Fibroblast of skin of right biceps (primary cell): ENCODE measurements at regions not wholly inside any gene's neighbourhood (a gene's known extent, or its start where the extent isn't known, plus 50 kb on each side); places are given as distances from the start of the nearest gene placed in this dataset.
"Not testable (repeated sequence)": the region's sequence is repeated elsewhere in the genome, so short reads cannot be mapped to it uniquely, and the experiment has no call there.

Experiments used
- DNase-seq: peaks from one replicate; pipeline ENCODE4 v3.0.0-alpha.2; 2013

DNA sequence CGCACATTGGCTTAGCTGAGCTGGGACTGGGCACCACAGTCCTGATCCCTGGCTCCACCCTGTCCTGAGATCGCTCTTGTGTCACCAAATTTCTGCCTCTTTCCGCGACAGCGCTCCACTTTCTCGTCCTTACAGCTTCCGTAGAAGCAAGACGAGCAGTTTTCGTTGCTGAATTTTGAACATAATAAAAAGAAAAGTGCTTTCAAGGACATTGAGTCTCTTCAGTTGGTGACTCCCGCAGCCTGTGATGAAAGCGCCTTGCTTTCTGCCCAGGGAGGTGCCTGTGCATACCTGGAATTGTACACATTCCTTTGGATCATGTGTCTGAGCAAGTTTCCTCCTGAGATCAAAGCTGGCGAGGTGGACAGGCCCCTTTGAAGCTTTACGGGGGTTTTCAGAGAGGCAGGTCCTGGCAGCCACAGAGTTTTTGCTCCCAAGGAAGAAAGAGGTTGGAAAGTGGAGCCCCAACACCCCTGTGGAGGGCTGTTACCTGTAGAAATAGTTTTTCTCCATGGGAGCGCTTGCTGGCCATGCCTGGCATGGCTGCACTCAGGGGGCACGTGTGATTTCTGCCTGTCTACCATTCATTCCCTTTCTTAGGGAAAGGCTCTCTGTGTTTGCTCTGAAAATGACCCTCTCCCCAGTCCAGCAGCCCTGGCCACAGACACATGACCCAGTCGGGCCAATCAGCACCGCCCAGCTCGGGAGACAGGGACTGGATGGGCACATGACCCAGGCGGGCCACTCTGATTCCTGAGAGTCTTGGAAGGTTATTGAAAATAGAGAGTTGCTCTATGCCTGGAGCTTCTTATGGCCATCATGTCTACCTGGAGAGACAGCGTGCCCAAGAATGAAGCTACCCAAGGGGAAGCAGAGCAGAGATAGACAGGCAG lies 115.6 kb upstream of the OTOS start:
- no peak for DNase-seq

DNA sequence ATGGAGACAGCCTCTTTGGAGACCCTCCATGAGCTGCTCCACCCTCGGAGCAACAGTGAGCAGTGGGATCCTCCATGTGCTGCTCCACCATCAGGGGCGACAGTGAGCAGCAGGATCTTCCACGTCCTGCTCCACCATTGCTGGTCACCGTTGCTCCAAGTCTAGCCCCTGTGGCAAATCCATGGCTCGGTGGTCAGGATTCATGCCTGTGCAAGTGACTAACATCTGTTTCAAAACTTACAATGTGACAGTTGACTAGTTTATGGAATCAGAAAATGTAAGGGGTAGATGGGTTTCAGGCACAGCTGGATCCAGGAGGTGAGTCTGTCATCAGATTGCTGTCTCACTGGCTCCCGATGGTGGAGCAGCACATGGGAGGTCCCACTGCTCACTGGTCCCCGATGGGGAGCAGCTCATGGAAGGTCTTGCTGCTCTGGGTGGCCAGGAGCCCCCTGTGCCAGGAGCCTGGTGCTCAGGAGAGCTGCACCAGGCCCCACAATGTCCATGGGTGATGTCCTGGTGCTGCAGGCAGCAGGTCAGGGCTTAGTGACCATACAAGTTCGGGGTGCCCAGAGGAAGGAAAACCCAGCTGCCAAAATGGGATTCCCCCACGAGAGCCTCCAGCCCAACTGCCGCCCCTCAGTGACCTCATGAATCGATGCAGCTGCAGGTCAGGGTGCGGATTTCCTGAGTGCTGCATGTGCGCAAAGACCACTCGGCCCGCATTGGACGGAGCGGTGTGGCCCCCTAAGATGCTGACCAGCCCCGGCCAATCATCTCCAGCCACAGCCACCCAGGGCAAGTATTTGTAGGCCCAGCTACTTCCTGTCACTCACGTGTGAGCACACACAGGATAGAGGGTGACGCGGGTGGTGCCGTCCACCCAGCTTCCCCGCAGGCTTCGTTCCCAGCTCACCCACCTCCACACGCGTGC lies 116.5 kb upstream of the OTOS start:
- no peak for DNase-seq

DNA sequence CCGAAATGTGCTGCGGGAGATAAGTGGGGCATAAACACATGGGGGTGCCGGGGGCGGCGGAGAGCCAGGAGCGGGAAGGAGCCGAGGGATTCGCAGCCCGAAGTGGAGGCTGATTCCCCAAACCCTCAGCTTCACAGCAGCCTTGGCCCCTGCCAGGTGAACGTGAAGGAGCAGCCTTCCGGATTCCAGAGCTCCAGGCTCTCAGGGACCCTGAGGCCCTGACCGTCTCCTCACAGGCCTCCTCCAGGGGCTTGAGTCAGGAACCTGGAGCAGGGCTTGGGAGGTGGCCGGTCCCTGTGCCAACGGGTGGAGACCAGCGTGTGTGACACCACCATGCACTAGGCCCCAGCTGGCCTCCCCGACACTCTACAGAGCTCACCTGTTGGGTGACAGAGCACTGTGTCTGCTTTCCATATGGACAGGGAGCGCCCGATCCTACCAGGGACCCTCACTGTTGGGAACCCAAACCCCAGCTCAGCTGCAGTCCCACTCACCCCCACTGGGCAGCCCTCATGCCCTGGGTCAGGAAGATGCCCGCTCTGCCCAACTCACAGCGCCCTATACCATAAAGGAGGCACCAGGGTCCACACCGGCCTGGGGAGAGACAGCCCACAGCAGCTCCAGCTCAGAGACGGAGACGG lies 117.6 kb upstream of the OTOS start:
- DNase-seq = no peak

DNA sequence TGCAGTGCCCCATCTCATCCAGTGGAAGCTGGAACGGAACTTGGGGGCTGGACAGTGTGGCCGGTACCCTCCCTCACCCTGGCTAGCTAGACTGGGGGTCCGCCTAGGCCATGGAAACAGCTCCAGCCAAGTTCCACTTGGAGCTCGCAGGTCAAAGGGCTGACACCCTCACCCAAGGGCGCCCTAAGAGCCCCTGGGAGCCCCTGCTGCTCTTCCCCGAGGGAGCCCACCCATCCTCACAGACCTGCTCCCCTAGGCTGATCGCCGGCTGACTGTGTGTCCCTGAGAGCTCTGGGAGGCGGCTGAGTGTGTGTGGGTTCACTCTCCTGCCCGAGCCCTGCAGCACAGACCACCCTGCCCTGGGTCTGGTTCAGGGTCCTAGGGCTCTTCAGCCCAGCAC lies 118.2 kb upstream of the OTOS start:
- no peak for DNase-seq

DNA sequence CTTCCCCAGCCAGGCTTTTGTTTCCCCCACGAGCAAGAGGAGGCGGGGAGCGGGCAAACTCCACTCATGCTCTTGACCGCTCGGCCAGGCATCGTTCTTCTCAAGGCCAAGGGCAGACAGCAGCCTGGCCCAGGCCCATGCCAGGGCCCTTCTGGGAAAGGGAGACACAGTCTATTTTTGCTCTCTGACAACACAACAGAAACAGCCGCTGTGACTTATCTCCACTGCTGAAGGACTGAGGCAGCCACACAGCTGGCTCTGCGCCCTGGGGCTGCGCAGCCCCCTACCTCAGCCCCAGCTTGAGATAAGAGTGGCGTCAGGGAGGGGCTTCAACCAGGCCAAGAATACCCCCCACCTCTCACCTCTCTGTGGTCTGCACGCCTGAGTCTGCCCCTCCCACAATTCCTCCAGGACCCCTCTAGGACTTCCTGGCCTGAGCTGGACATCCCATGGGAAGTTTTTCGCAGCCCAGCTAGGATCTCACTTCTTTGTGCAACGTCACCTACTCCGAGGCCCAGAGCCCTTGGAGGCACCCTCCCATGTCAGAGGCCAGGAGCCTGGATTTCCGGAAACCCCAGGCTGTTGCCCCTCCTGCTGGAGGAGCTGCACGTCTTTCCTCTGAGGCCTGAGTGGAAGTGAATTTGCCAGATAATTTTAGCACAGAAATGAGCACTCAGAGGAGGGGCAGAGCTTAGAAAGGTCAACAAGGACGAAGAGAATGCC lies 118.9 kb upstream of the OTOS start:
- DNase-seq = no peak

DNA sequence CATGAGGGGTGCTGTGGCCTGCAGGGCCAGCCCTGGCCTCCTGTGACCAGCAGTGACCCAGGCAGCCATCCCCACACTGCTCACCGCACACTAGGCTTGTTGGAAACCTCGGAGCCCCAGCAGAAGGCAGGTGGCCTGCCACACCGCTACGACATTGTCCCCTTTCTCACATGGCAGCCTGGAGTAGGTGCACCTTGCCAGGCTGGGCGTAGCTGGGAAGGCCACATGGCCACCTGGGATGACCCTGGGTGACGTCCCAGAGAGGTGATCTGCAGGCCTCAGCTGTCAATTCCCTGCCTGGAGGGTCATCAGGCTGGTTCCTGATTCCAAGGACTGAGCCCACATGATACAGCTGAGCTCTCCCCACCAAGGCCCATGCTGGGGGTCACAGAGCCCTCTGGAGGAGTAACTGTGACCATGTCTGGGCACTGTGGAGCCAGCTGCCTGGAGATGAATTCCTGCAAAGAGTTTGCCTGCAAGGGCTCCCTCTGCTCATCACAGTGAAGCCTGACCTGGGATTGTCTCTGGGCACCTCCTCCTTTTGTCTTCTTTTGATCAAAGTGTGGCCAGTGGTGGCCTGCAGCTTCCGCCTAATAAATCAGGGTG lies 119.6 kb upstream of the OTOS start:
- no peak for DNase-seq

DNA sequence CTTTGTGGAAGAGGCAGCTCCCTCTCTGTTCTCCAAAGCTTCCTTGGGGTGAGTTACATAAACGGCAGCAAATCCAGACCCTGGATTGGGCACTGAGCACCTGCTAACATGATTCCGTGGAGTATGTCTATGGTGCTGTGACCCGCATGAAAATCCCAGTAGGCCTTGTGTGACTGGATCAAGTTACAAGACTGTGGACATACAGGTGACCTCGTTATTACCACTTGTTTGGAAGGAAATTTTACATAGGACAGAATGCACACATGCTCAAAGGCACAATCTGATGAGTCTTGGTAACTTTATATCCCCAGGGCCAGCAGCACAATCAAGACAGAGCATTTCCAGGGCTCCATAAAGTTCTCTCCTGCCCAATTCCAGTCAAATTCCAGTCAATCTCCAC lies 120.2 kb upstream of the OTOS start:
- DNase-seq = no peak

DNA sequence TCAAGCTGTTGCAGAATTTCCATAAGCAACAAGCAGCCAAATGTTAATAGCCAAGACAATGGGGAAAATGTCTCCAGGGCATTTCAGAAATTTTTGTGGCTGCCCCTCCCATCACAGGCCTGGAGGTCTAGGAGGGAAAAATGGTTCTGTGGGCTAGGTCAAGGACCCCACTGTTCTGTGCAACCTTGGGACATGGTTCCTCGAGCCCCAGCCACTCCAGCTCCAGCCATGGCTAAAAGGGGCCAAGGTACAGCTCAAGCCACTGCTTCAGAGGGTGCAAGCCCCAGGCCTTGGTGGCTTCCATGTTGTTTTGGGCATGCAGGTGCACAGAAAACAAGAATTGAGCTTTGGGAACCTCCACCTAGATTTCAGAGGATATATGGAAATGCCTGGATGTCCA lies 122.1 kb upstream of the OTOS start:
- not testable (repeated sequence) for DNase-seq

DNA sequence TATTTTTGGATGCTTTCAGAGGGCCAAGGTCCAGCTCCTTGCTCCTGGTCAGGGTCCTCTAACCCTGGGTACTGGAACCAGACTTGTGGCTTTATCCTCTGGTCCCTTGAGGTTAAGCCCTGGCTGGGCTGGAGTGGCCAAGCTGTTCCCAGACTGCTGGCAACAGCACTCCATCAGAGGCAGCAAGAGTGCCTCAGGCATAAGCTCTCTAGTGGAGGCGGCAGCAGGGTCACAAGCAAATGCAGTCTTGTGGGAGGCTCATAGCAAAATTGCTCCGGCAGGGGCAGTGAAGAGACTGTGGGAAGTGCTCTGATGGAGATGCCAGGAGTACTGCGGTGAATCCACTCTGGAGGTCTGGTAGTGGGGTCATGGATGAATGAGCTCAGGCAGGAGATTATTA lies 128.9 kb upstream of the OTOS start:
- no peak for DNase-seq

DNA sequence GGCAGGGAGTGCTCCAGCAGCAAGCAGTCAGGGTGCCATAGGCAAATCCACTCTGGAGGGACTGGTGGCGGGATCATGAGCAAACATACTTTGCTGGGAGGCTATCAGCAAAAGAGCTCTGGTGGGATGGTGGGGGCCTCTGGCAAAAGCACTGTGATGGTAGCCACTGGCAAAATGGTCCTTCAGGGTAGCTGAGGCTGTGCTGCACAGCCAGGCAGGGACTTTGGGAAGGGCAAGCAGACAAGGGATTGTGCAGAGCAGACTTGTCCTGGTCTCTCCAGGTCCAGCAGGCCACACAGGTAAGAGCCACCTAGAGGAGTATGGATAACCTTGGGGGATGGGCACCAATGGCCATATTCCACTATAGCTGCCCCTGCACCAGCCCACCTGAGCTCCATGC lies 129.4 kb upstream of the OTOS start:
- DNase-seq = no peak

DNA sequence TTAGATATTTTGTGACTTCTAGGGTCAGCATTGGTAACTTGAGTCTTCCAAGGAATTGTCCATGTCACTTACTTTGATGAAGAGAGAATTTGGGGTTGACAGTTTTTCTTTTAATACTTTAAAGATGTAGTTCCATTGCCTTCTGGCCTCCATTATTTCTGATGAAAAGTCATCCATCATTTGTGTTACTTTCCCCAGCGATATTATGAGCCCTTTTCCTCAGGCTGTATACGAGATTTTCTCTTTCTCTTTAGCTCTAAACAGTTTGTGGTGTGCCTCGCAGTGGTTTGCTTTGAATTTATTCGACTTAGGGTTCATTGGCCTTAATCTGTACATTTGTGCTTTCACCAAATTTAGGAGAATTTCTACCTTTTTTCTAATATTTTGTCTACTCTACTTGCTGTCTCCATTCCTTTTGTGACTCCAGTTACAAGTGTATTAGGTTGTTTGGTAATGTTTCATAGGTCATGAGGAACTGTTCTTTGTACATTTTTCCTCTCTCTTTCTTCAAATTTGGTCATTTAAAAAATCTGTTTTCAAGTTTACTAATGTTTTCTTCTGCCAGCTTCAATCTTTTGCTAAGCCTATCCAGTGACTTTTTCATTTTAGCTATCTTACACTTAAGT lies 131.4 kb upstream of the OTOS start:
- DNase-seq = no peak

DNA sequence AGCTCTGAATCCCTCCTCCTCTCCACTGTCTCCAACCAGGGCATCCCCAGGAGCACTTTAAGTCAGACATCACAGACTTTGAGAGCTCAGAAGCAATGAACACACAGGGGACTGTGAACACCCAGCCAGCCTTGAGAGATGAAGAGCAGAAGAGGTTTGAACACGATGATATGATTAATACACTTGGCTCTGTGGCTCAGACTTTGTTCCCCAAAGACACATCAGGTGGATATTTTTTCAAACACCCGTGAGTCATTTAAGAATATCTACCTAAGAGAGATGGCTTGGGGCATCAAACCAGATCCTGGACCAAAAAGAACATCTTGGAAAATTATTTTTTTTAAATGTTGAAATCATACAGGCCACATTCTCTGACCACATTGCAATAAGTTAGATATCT lies 134.9 kb upstream of the OTOS start:
- DNase-seq = no peak

DNA sequence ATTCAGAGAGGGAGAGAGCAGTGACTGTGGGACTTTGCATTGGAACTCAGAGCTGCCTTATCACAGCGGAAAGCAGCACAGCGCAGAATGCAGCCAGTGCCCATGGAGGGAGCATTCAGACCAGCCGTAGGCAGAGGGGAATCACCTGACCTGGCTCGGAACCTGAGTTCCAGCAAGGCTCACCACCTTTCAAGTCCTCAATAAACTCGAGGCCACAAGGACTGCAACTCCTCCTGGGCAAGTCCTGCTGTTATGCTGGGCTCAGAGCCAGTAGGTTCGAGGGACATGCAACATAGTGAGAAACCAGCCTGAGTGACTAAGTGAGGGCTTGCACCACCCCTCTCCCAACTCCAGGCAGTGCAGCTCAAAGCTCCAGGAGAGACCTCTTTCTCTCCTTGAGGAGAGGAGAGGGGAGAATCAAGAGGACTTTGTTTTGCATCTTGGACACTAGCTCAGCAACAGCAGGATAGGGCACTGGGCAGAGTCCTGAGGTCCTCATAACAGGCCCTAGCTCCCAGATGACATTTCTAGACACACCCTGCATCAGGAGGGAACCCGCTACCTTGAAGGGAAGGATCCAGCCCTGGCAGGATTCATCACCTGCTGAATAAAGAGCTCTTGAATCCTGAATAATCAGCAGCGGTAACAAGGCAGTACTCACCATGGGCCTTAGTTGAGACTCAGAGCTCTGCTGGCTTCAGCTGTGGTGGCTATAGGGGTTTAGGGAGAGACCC lies 136.8 kb upstream of the OTOS start:
- DNase-seq = peak; percentile 28

DNA sequence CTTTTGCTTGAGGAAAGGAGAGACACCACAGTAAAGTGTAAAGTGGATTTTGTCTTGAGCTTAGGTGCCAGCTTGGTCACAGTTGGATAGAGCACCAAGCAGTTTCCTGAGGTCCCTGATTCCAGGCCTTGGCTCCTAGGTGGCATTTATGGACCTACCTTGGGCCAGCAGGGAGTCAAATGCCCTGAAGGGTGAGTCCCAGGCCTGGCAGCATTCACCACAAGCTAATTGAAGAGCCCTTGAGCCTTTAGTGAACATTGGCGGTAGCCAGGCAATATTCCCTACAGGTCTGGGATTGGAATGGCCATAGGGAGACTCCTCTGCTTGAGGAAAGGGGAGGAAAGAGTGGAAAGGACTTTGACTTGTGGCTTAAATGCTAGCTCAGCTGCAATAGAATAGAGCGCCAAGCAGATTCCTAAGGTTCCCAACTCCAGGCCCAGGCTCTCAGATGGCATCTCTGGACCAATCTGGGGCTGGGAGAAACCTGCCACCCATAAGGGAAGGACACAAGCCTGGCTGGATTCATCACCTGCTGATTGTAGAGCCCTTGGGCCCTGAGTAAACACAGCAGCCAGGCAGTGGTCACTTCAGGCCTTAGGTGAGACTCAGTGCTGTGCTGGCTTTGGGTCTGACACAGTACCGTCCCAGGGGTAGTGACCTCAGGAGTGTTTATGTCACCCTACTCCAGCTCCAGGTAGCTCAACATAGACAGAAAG lies 137.5 kb upstream of the OTOS start:
- DNase-seq = no peak

DNA sequence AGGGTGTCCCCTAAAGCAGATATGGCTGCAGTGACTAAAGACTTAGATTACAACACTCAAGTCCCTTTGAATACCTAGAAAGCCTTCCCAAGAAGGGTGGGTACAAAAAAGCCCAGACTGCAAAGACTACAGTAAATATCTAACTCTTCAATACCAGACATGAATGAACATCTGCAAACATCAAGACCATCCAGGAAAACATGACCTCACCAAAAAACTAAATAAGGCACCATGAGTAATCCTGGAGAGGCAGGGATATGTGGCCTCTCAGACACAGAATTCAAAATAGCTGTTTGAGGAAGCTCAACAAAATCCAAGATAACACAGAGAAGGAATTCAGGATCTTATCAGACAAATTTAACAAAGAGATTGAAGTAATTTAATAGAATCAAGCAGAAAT lies 138.2 kb upstream of the OTOS start:
- DNase-seq = no peak

DNA sequence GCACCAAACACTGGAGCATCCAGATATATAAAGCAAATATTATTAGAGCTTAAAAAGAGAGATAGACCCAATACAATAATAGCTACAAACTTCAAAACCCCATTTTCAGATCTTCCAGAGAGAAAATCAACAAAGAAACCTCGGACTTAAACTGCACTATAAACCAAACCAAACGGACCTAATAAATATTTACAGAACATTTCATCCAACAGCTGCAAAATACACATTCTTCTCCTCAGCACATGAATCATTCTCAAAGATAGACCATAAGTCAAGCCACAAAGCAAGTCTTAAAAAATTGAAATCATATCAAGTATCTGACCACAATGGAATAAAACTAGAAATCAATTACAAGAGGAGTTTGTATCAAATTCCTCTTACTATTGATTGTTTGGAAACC lies 140.2 kb upstream of the OTOS start:
- no peak for DNase-seq

DNA sequence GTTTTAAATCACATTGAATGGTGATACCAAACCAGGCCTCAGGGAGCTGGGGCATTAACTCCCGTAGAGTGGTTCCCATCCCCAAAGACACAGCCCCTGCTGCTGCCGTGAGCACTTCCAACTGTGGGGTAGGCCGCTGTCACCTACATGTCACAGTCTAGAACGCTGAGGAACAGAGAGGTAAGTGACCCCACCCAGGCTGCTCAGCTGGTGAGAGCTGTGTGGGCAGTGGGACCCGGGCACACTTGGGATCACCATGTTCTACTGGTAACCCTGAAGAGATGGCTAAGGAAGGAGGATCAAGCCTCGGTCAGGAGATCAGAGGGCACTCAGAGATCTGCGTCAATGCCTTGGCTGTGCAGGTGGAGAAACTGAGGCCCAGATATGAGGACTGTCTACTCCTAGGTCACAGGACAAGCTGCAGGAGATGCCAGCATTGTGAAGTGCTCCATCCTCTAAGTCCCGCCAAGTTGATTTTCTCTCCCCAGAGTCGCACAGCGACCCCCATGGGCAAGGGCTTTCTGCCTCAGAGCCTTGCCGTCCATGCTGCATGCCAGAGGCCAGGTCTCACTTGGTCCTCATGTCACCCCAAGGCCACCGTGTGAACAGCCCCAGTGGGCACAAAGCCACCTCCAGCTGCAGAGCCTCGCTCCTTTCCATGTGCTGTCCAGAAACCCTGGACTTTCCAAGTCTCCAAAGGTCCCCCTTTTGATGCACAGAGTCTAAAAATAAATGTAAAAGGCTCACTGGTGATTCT lies 144.2 kb upstream of the OTOS start:
- no peak for DNase-seq

DNA sequence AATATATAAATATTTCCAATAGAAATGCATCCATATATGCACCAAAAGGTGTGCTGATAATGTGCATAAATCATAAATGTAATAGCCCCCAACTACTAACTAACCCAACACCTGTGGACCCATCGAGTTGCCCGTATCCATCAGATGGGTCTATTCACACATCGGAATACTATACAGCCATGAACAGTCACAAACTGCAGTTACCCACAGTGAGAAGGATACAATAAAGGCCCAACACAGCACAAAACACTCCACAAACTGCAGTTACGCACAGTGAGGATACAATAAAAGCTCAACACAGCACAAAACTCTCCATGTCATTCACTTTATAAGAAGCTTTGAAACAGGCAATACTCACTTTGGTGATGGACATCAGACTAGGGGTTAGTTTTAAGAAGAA lies 145.3 kb upstream of the OTOS start:
- no peak for DNase-seq

DNA sequence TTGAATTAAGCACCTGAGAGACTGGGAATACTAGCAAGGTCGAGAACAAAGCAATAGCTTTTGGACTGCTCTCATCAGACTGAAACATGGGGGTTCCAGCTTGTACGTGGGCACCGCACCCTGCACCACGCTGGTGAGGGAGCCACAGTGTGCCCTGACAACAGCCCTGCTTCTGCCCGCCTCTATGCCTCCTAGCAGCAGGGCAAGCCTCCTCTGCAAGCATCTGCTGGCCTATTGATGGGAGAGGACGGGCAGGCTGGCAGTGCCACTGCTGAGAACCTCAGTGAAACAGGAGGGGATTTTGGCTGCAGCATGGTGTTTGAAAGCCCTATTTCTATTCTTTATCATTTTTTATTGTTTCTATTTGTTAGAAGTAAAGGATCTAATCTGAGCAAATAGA lies 146.1 kb upstream of the OTOS start:
- no peak for DNase-seq

DNA sequence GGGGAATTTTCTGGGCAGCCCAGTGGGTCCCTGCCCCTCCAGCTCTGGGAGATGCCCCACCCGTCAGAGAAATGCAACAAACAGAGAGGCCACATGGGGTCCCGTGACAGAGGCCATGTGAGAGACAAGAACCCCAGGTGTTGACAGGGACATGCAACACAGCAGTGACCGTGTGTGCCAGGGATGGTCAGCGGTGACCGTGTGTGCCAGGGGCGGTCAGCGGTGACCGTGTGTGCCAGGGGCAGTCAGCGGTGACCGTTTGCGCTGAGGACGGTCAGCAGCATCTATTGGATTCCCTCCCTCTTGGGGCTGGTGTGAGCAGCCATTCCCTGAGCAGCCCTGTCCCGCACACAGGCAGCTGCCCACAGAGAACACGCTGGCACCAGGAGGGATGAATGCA lies 146.6 kb upstream of the OTOS start:
- no peak for DNase-seq
